ENCODE measurements at regions not wholly inside any gene's neighbourhood (a gene's known extent, or its start where the extent isn't known, plus 50 kb on each side); places are given as distances from the start of the nearest gene placed in this dataset.

DNA sequence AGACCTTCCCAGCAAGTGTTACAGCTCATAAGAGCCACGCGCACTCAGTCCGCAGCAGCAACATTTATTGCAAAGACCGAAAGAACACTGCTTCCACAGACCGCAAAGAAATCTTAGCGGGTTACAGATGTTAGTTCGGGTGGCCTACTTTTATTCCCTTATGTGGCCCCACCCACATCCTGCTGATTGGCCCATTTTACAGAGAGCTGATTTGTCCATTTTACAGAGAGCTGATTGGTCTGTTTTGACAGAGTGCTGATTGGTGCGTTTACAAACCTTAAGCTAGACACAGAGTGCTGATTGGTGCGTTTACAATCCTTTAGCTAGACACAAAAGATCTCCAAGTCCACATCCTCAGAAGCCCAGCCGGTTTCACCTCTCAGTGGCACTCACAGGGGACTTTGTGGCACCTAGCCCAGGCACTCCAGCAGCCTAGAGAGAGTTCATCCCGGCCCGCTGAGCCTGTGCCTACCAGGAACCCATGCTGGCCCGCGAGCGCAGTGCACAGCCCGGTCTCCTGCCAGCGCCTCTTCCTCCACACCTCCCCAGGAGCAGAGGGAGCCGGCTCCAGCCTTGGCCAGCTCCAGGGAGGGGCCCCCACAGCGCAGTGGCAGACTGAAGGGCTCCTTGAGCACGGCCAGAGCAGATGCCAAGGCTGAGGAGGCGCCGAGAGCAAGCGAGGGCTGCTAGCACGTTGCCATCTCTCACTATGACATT is 244.3 kb upstream of the TSHZ2 start:
- no peak for DNase-seq (ENCODE audit: low spot score)

DNA sequence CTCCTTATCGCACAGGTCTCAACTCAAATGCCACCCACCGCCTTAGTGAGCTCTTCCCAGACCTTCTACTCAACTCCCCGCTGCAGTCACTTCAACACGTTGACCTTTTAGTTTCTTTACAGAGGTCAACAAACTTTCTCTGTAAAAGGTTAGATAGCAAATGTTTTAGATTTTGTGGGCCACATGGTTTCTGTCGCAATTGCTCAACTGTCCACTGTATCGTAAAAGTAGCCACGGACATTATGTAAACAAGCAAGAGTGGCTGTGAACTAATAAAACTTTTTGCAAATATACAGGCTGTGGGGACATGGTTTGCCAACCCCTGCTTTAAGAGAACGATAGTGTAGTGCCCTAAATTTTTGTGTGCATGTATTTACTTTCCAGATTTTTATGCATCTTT is 247.6 kb upstream of the TSHZ2 start:
- no peak for DNase-seq (ENCODE audit: low spot score)

GRCh38 chr20:52722926-52723688 is 249.1 kb upstream of the TSHZ2 start:
- no peak for DNase-seq (ENCODE audit: low spot score)

- DNase-seq (ENCODE audit: low spot score): no peak
Observed at GRCh38 chr20:52708137-52708536, 264.0 kb upstream of the TSHZ2 start.

DNA sequence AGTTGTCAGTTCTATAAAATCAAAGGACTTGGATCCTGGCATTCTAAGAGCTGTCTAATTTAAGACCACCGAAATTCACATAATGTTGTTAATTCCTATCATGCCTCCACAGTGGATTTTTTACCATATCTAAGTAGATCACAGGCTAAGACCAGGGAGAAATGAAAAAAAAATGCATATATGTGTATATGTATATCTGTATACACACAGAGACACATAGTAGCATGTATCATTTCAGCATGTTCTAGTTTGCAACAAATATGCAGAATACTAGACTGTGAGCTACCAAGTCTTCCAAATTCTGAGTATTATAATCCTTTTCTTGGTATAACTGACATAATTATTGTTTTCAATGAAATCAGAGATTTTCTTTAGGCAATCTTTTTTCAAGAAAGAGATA is 267.6 kb upstream of the TSHZ2 start:
- DNase-seq (ENCODE audit: low spot score): no peak

- DNase-seq (ENCODE audit: low spot score): no peak
Observed at GRCh38 chr20:52688345-52688744, 283.8 kb upstream of the TSHZ2 start.

DNA sequence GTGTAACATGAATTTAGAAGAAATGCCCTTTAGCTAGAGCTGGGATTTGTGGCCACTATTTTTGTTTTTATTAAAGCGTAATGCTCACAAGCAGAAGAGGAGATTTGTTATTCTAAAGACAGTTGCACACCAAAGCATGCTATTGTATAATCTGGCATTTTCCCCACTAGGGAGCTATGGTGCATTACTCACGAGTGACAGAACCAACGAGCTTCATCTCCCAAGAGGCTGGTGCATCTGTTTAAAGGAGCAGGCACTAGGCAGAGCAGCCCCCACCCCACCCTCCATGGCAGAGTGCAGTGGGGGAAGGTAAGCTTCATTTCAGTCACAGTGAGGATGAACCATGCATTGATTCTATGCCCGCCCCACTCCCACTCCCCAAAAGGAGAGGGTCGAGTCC is 287.3 kb upstream of the TSHZ2 start:
- DNase-seq (ENCODE audit: low spot score): no peak

GRCh38 chr20:52684176-52684575 is 288.0 kb upstream of the TSHZ2 start:
- DNase-seq (ENCODE audit: low spot score): no peak

- DNase-seq (ENCODE audit: low spot score): no peak
Observed at GRCh38 chr20:52683761-52684160, 288.4 kb upstream of the TSHZ2 start.

DNA sequence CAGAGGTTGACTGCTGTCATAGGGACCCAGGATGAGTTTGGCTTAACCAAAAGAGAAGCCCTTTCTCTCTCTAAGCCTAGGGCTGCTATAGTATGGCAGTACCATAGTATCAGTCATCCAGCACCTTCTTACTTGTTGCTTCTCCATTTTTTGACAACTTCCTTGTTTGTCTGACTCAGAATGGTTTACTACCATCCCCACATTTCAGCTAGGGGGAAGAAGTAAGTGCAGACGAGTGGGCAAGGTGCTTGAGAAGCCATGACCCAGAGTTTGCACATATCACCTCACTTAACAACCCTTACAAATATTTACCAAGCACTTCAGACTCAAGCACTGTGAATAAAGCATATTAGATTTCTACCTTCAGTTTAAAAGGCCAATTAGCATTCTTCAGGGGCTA is 289.9 kb upstream of the TSHZ2 start:
- no peak for DNase-seq (ENCODE audit: low spot score)

- no peak for DNase-seq (ENCODE audit: low spot score)
Observed at GRCh38 chr20:52681288-52681687, 290.9 kb upstream of the TSHZ2 start.

GRCh38 chr20:52677216-52677615 is 294.9 kb upstream of the TSHZ2 start:
- no peak for DNase-seq (ENCODE audit: low spot score)

DNA sequence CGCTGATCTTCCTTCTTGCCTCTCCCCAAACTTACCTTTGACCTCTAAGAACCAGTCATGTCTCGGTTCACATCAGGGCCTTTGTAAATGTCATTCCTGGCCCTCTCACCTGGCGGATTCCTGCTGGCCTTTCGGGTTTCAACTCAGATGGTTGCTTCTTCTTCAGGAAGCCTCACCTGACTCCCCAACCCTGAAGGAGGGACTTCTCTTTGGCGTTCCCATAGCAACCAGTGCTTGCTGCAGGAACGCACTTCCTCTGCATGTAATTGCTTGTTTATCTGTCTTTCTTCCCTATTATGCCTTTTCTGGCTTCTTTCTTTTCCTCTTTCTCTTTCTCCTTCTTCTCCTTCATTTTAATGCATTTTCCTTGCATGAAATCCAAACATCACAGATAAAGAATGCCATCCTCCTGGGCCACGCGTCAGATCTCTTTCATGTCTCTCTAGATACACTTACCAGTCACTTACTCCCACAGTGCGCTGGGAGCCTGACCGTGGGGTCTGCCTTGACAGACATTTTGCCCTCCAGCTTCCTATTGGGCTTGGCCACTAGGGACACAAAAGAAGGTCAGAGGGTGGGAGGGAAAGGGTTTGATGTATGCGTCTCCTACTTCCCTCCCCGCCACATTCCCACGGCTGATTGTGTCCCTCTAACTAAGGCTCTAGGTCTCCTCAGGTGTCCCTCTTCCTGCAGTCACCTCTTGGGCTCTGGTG is 295.7 kb upstream of the TSHZ2 start:
- DNase-seq (ENCODE audit: low spot score): no peak

DNA sequence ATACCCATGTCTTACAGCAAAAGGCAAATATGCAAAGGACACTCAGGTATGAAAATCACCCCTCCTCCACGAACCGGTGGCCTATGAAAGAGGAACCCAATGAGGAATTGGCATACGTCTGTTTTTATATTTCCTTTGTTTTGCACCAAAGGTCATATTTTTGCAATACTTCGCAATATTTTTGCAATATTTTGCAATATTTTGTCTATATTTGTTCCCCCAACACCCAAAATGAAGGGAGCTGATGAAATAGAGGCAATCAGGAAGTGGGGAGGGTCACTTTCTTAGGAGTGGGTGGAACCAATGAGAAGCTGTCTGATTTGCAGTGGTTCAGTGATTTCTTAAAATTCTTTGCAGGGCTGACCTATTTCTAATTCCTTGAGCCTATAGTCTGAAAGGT is 296.8 kb upstream of the TSHZ2 start:
- DNase-seq (ENCODE audit: low spot score): no peak

GRCh38 chr20:52668626-52669025 is 303.5 kb upstream of the TSHZ2 start:
- no peak for DNase-seq (ENCODE audit: low spot score)

DNA sequence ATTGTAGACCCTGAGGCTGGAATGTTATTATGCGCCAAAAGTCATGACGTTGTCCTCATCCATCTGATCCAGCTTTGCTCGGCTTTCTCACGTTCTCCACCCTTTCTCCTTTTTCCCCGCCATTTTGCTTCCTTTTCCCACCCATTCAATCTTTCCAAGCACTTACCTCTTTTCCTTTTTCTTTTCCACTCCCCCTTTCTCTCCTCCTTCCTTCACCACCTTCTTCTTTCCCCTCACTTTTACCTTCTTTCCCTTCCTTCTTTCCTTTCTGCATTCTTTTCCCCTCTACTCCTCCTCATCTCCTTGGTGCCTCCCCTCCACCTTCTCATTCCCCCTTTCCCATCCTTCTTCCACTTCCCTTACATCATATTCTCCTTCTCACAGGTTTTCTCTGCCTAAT is 304.8 kb upstream of the TSHZ2 start:
- DNase-seq (ENCODE audit: low spot score): no peak

DNA sequence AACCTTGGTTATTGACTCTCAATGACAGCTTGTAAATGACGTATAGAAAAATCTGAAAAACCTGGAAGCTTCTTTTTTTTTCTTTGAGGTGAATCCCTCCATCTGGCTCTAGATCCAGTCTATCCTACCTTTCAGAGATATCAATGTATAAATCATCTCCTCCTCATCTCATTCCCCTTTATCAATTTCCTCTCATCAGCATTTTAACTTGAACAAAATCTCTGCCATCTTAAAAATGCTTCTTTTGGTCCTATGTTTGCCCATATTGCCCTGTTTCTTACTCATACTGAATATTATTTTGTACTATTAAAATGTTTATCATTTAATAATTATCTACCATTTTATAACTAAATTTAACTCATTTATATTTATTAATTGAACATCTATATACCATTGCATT is 306.7 kb upstream of the TSHZ2 start:
- DNase-seq (ENCODE audit: low spot score): no peak

DNA sequence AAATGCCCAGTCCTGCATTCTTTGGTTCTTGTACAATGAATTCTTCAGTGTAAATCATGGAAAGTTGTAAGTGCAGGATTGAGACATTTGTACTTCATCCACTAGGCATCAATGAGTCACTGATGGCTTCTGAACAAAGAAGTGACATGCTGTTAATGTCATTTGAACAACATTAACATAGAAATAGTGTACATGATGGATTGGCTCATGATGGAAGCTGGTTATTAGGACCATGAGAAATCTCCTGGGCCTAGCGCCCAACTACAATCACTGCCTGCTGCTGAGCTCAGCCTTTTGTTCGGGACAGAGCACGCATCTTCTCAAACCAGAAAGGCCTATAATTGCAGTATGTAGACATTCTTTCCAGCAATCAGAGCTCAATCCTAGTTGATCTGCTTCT is 316.8 kb upstream of the TSHZ2 start:
- DNase-seq (ENCODE audit: low spot score): no peak

DNA sequence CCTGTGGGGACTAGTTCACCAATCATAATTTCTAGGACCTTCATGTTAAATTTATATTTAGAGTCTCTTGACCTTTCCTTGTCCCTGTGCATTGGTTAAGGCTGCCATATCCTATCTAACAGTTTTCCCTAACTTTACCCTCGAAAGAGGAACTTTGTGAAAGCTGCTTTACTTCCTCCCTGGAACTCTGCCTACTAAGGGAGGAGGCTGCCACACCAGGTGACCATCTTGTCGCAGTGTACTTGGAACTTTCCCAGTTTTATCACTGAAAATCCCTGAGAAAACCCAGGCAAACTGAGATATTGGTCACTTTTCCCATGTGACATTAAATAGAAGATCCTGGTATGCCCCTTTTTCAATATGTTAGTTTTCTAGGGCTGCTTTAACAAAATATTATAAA is 317.6 kb upstream of the TSHZ2 start:
- no peak for DNase-seq (ENCODE audit: low spot score)

DNA sequence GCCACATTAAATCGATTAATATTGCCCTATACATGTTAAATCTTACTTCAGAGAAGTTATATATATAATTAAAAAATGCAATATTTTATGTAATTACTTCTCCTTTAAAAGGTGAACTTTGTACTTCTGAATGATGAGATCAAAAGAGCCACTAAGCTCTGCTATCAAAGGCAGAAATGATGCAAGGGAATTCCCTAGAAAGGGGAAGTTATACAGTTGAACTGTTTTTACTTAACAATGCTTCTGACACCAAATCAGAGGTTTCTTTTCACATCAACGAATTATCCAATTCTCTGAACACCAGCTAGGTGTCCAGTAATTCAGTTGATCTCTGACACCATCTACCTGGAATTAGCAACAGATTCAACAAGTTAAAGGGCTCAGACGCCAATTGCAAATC is 319.9 kb upstream of the TSHZ2 start:
- no peak for DNase-seq (ENCODE audit: low spot score)

- no peak for DNase-seq (ENCODE audit: low spot score)
Observed at GRCh38 chr20:52649727-52650126, 322.4 kb upstream of the TSHZ2 start.

DNA sequence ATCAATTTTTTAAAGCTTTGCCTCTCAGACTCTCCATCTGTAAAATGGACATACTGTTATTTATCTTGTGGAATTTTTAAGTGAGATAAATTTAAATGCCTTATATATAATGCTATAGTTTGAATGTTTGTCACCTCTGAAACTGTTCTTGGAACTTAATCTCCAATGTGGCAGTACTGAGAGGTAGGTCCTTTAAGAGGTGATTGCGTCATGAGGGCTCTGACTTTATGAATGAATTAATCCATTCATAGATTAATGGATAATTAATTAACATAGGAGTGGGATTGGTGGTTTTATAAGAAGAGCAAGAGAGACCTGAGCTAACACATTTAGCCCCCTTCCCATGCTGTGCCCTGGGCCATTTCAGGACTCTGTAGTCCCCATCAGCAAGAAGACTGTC is 326.3 kb upstream of the TSHZ2 start:
- DNase-seq (ENCODE audit: low spot score): no peak

DNA sequence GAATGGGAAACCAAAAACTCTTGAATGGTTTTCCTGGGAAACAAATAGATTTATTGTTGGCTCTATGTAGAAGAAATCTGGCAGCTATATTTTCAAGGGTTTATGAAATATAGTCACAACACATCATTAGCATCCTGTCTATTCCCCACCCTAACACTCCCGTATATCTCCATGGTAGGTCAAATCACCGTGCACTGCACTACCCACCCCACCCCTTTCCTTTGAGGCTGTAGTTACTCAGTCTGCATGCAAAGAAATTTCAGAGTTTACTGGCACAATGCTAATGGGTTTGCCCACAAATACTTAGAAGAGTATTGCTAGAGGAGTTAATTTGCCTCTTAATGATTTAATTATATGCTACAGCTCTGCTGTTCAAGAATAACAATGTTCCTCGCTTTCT is 329.1 kb upstream of the TSHZ2 start:
- no peak for DNase-seq (ENCODE audit: low spot score)

Measured in germinal center (tissue), 1 donor.